UCSD-AML1 (cell line): ENCODE measurements at regions not wholly inside any gene's neighbourhood (a gene's known extent, or its start where the extent isn't known, plus 50 kb on each side); places are given as distances from the start of the nearest gene placed in this dataset.
"Not testable (repeated sequence)": the region's sequence is repeated elsewhere in the genome, so short reads cannot be mapped to it uniquely, and the experiment has no call there.

Experiments
- DNase-seq: peaks from one replicate; lab custom pipeline; 2025; ENCODE audit not compliant: unreplicated experiment; lab: John Stamatoyannopoulos, UW

GRCh38 chr10:124245806-124246440, 152.5 kb upstream of the CHST15 start:
- DNase-seq, result no peak

GRCh38 chr10:124245191-124245590, 151.8 kb upstream of the CHST15 start:
- DNase-seq, result no peak

DNA sequence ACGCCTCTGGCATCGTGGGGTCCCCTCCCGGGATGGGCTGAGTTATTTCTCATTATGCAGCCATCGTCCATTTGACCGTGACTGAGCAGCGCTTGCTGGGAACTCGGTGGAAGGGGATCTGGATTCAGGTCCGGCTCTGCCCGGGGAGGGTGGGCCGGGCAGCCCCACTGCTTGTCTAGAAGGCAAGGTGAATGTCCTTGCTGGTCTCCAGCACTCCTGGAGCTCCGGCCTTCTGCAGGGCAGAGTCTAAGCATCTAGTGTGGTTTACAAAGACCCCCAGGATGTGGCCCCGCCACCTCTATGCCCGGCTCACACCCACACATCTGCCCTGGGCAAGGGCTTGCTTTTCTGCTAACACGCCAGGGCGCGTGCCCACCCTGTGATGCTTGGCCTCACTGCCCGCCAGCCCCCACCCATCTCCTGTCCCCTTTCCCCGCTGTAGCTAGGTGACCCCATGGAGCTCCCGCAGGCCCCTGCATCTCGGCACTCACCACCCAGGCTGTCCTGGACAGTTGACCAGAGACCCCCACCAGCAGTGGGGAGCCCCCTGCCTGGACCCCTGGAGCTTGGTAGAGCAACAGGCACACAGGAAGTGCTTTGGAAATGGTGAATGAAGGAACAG, 151.0 kb upstream of the CHST15 start:
- no peak for DNase-seq

- DNase-seq, result no peak
Observed at GRCh38 chr10:124243702-124244121, 150.3 kb upstream of the CHST15 start.

GRCh38 chr10:124242791-124243190, 149.4 kb upstream of the CHST15 start:
- no peak for DNase-seq

GRCh38 chr10:124242365-124242764, 149.0 kb upstream of the CHST15 start:
- DNase-seq, result no peak

- not testable (repeated sequence) for DNase-seq
Observed at GRCh38 chr10:124241510-124241909, 148.1 kb upstream of the CHST15 start.

DNA sequence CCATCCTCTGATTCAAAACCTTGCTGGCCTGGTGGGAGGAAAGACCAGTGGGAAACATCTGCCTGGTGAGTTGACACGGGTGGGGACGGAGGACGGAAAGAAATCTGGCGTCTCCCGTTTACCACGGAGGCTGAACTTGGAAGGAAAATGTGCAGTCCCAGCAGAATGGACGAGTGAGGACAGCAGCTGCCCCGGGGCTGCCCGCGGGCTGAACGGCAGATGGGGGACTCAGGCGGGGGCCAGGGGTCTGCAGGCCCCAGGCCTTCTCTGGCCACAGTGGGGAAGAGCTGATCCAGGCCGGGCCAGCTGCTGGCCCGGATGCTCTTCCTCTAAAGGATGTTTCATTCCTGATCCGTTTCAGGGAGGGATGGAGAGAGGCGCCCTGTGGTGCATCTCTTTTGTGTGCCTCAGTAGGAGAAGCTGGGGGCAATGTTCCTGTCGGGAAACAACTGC, 147.5 kb upstream of the CHST15 start:
- DNase-seq, result no peak

- DNase-seq, result no peak
Observed at GRCh38 chr10:124239696-124240095, 146.3 kb upstream of the CHST15 start.

GRCh38 chr10:124239134-124239533, 145.7 kb upstream of the CHST15 start:
- DNase-seq, result no peak

GRCh38 chr10:124238367-124238766, 145.0 kb upstream of the CHST15 start:
- DNase-seq, result no peak

DNA sequence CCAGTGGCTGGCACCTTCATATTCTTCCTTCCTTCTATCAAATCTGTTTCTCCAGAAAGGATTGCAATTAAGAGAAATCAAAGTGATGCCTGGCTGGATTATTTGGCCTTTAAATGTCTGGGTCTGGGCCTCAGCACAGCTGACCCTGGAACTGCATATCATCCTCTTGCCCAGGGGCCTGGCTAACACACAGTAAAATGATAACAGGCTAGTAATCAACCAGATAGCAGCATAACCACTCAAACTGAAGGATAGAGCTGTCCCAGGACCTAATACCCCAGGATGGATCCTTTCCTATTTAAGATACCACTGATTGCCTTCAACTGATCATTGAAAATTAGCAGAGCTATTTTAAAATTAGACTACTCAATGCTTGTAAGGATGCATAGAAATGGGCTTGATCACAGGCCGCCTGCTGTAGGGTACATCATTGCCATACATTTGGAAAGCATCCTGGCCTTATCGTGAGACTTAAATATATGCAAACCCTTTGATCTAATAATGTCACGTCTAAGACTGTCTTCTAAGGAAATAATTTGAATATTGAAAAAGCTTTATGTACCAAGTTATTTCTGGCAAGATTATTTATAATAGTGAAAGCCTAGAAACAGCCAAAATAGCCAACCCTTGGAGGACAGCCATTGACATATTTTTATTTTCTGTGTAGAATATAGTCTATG, 144.0 kb upstream of the CHST15 start:
- DNase-seq, result no peak

DNA sequence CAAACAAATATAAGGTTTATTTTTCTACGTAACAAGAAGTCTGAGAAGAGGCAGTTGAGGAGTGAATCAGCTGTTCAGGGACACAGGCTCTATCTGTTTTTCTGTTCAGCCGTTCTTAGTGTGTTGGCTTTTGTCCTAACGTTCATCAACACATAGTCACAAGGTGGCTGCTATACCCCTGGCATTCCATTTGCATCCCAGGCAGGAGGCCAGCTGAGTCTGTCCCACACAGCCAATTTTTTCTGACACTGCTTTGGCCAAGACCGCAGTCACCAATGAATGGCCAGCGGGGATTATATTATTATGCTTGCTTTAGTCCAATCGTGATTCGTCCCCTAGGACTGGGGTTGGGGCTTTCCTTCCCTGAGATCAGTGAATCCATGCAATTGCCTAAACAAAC, 143.4 kb upstream of the CHST15 start:
- no peak for DNase-seq

- DNase-seq, result no peak
Observed at GRCh38 chr10:124236136-124236535, 142.7 kb upstream of the CHST15 start.

GRCh38 chr10:124235232-124235631, 141.8 kb upstream of the CHST15 start:
- no peak for DNase-seq

DNA sequence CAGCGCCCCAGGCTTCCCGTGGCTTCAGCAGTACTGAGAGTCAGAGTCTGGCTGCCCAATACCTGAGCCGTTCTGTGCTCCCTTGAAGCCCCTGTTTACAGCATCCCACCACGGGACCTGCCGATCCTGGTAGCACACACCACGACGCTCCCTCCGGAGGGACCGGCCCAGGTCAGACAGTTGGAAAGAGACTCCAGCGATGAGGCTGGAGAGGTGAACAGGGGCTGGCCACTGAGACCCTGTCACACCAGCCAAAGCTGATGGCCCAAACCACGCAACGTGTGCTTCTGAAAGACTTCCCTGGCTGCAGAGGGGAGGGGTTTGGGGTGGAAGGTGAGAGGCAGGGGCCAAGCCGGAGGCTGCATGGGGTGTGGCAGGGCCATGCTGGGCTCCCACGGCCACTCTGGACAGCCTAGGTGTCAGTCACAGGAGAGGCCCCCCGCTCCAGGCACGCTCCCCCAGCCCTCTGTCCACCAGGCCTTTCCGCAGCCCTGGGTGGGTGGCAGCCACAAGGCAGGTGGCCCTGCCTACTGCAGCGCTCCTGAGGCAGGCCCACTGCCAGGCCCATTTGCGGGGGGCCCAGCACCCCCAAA, 140.2 kb upstream of the CHST15 start:
- DNase-seq, result no peak

- no peak for DNase-seq
Observed at GRCh38 chr10:124232686-124233545, 139.5 kb upstream of the CHST15 start.

DNA sequence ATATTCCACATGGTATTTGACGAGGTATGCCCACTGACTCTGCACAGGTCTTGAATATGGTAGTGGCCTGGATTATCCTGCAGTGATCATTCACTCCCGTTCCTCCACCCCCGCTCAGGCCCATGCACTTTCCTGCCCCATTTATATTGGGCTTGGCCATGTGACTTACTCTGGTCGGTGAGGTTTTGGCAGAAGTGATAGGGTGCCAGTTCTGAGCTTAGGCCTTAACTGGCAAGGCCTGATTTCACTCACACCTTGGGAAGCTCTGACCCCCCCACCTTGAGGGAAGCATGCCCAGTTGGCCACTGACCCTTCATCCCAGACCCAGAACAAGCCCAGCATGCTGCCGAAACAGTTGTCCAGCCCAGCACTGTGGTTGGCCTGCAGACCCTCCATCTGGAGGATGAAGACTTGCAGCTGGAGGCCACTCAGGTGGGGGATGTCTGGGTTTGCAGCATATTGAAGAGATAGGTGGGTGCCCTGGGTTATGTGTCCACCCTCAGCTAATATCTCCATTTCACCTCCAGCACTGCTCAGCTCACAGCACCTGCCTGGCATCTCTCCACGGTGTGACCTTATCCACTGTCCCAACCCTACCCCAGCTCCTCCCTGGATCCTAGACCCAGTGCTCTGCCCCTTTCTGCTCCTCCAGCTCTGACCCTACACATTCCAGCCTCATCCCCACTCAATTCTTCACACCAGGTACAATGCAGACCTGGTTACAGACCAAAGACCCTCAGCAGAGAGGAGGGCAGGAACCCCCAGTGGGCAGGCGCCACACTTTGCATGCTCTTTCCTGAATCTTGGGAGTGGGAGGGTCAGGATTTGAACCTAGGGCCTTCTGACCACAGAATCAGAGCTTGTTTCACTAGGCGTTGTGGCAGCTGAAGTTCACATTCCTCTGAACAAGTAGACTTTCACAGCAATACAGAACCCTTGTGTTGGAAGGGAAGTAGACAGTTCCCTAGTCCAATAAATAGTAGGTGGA, 138.1 kb upstream of the CHST15 start:
- no peak for DNase-seq

DNA sequence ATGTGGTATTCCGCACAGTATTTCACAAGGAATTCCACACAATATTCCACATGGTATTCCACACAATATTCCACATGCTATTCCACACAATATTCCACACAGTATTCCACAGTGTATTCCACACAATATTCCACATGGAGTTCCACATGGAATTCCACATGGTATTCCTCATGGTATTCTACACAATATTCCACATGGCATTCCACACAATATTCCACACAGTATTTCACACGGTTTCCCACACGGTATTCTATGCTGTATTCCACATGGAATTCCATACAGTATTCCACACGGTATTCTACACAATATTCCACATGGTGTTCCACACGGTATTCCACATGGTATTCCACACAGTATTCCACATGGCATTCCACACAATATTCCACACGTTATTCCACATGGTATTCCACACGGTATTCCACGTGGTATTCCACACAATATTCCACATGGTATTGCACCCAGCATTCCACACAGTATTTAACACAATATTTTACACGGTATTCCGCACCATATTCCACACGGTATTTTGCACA, 137.3 kb upstream of the CHST15 start:
- DNase-seq, result no peak
